ENCODE measurements at regions not wholly inside any gene's neighbourhood (a gene's known extent, or its start where the extent isn't known, plus 50 kb on each side); places are given as distances from the start of the nearest gene placed in this dataset.
"Not testable (repeated sequence)": the region's sequence is repeated elsewhere in the genome, so short reads cannot be mapped to it uniquely, and the experiment has no call there.

- in situ Hi-C loops (cut with HindIII; ENCODE audit: low pct_unique_long_range_greater_than_20kb, low sequenced_read_pairs) = no loop called here
- DNase-seq (ENCODE audit: low read depth, low spot score) = no peak
Observed at GRCh38 chr4:160716551-160716950, 1447.2 kb downstream of the FSTL5 start.

GRCh38 chr4:160717848-160718247 is 1446.0 kb downstream of the FSTL5 start:
- no peak for DNase-seq (ENCODE audit: low read depth, low spot score)
- in situ Hi-C loops (cut with HindIII; ENCODE audit: low pct_unique_long_range_greater_than_20kb, low sequenced_read_pairs) = no loop called here

GRCh38 chr4:160724063-160724462 is 1439.7 kb downstream of the FSTL5 start:
- in situ Hi-C loops (cut with HindIII; ENCODE audit: low pct_unique_long_range_greater_than_20kb, low sequenced_read_pairs) = no loop called here
- no peak for DNase-seq (ENCODE audit: low read depth, low spot score)

GRCh38 chr4:160745126-160745525 is 1418.7 kb downstream of the FSTL5 start:
- in situ Hi-C loops (cut with HindIII; ENCODE audit: low pct_unique_long_range_greater_than_20kb, low sequenced_read_pairs) = no loop called here
- no peak for DNase-seq (ENCODE audit: low read depth, low spot score)

GRCh38 chr4:160746585-160746984 is 1417.2 kb downstream of the FSTL5 start:
- DNase-seq (ENCODE audit: low read depth, low spot score); in situ Hi-C loops (cut with HindIII; ENCODE audit: low pct_unique_long_range_greater_than_20kb, low sequenced_read_pairs): not testable (repeated sequence)

- in situ Hi-C loops (cut with HindIII; ENCODE audit: low pct_unique_long_range_greater_than_20kb, low sequenced_read_pairs) = no loop called here
- no peak for DNase-seq (ENCODE audit: low read depth, low spot score)
Observed at GRCh38 chr4:160772668-160773067, 1391.1 kb downstream of the FSTL5 start.

- DNase-seq (ENCODE audit: low read depth, low spot score) = no peak
- in situ Hi-C loops (cut with HindIII; ENCODE audit: low pct_unique_long_range_greater_than_20kb, low sequenced_read_pairs) = no loop called here
Observed at GRCh38 chr4:160795216-160795615, 1368.6 kb downstream of the FSTL5 start.

- in situ Hi-C loops (cut with HindIII; ENCODE audit: low pct_unique_long_range_greater_than_20kb, low sequenced_read_pairs) = no loop called here
Observed at GRCh38 chr4:160808174-160808573, 1355.6 kb downstream of the FSTL5 start.

GRCh38 chr4:160809576-160809975 is 1354.2 kb downstream of the FSTL5 start:
- in situ Hi-C loops (cut with HindIII; ENCODE audit: low pct_unique_long_range_greater_than_20kb, low sequenced_read_pairs) = no loop called here
- DNase-seq (ENCODE audit: low read depth, low spot score) = no peak

More at GRCh38 chr4:160808174-160808573, 1355.6 kb downstream of the FSTL5 start:
- no peak for DNase-seq (ENCODE audit: low read depth, low spot score)

- in situ Hi-C loops (cut with HindIII; ENCODE audit: low pct_unique_long_range_greater_than_20kb, low sequenced_read_pairs) = no loop called here
- DNase-seq (ENCODE audit: low read depth, low spot score) = no peak
Observed at GRCh38 chr4:160810424-160810823, 1353.4 kb downstream of the FSTL5 start.

GRCh38 chr4:160810941-160811340 is 1352.9 kb downstream of the FSTL5 start:
- no peak for DNase-seq (ENCODE audit: low read depth, low spot score)
- in situ Hi-C loops (cut with HindIII; ENCODE audit: low pct_unique_long_range_greater_than_20kb, low sequenced_read_pairs) = no loop called here

GRCh38 chr4:160811956-160812355 is 1351.8 kb downstream of the FSTL5 start:
- in situ Hi-C loops (cut with HindIII; ENCODE audit: low pct_unique_long_range_greater_than_20kb, low sequenced_read_pairs) = no loop called here
- DNase-seq (ENCODE audit: low read depth, low spot score) = no peak

GRCh38 chr4:160814726-160815125 is 1349.1 kb downstream of the FSTL5 start:
- DNase-seq (ENCODE audit: low read depth, low spot score) = no peak
- in situ Hi-C loops (cut with HindIII; ENCODE audit: low pct_unique_long_range_greater_than_20kb, low sequenced_read_pairs) = no loop called here

- no peak for DNase-seq (ENCODE audit: low read depth, low spot score)
- in situ Hi-C loops (cut with HindIII; ENCODE audit: low pct_unique_long_range_greater_than_20kb, low sequenced_read_pairs) = no loop called here
Observed at GRCh38 chr4:160818571-160818970, 1345.2 kb downstream of the FSTL5 start.

- in situ Hi-C loops (cut with HindIII; ENCODE audit: low pct_unique_long_range_greater_than_20kb, low sequenced_read_pairs) = no loop called here
- DNase-seq (ENCODE audit: low read depth, low spot score) = no peak
Observed at GRCh38 chr4:160819791-160820190, 1344.0 kb downstream of the FSTL5 start.

- DNase-seq (ENCODE audit: low read depth, low spot score) = no peak
- in situ Hi-C loops (cut with HindIII; ENCODE audit: low pct_unique_long_range_greater_than_20kb, low sequenced_read_pairs) = no loop called here
Observed at GRCh38 chr4:160824481-160824880, 1339.3 kb downstream of the FSTL5 start.

- no peak for DNase-seq (ENCODE audit: low read depth, low spot score)
- in situ Hi-C loops (cut with HindIII; ENCODE audit: low pct_unique_long_range_greater_than_20kb, low sequenced_read_pairs) = no loop called here
Observed at GRCh38 chr4:160825644-160826338, 1338.0 kb downstream of the FSTL5 start.

- no peak for DNase-seq (ENCODE audit: low read depth, low spot score)
- in situ Hi-C loops (cut with HindIII; ENCODE audit: low pct_unique_long_range_greater_than_20kb, low sequenced_read_pairs) = no loop called here
Observed at GRCh38 chr4:160826339-160826679, 1337.5 kb downstream of the FSTL5 start.

GRCh38 chr4:160831165-160831922 is 1332.5 kb downstream of the FSTL5 start:
- no peak for DNase-seq (ENCODE audit: low read depth, low spot score)
- in situ Hi-C loops (cut with HindIII; ENCODE audit: low pct_unique_long_range_greater_than_20kb, low sequenced_read_pairs) = no loop called here

All from SK-MEL-5 (cell line).